ENCODE measurements at regions not wholly inside any gene's neighbourhood (a gene's known extent, or its start where the extent isn't known, plus 50 kb on each side); places are given as distances from the start of the nearest gene placed in this dataset.

DNA sequence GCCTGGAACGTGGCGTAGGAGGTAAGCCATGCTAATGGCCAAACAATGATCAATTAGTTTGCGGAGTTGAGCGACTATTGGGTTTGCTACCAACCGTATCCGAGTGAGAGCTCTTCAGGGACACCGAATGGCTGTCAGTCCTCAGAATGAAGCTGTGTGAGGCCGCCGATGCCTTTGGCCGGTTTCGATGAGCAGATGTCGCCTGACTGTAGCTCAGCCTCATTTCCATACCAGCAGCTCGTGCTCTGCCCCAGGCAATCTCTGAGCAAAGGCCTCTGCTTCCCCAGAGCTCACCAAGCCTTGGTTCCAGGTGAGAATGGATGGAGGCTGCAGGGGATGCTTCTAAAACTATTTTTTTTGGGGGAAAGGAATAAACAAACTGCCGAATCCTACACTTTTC is 111.7 kb upstream of the HS3ST4 start:
- Histone ChIP-seq H2BK20ac (ENCODE audit: low read length) (no peak overlapping the region), H4K8ac (ENCODE audit: extremely low read depth, insufficient read depth, low read length) (no peak overlapping the region), H2AFZ (ENCODE audit: low read length) (no peak overlapping the region; the same call in 1 of the 2 replicates), H3K36me3 (ENCODE audit: control insufficient read depth in 2 of 4, insufficient read depth in 4 of 4, low read length in 3 of 4) (no peaks in the 10 kb centered on the region; a peak in 1 of 8 replicates), H3K9ac (replicated peaks in 1 of 4; ENCODE audit: extremely low read depth in 1 of 4, low read depth in 3 of 4, low read length in 3 of 4) (no peak overlapping the region), H3K79me1 (ENCODE audit: low read depth, low read length) (no peaks in the 10 kb centered on the region), H4K20me1 (replicated peaks in 1 of 2; ENCODE audit: control insufficient read depth in 1 of 2, insufficient read depth in 2 of 2, low read length in 2 of 2) (no peaks in the 10 kb centered on the region), H3K18ac (ENCODE audit: extremely low read depth, low read length) (no peak overlapping the region), H3K4me3 (ENCODE audit: extremely low read depth in 1 of 4, insufficient read depth in 2 of 4, low read depth in 3 of 4, low read length in 4 of 4) (no peak overlapping the region), H4K5ac (ENCODE audit: insufficient read length, low read depth, low read length) (no peak overlapping the region), H3K14ac (ENCODE audit: insufficient read length) (no peak overlapping the region), H3K27ac (ENCODE audit: low read depth, low read length) (no peak overlapping the region), H3K56ac (replicated peaks; ENCODE audit: insufficient read length, low read depth, low read length) (no peak overlapping the region), H3K9me3 (ENCODE audit: insufficient read depth in 2 of 2, low read depth in 1 of 2, low read length in 1 of 2) (peaks cover 0 to 17% of the 10 kb centered on the region in 2 experiments; a peak in 2 of 4 replicates), H3K79me2 (ENCODE audit: control insufficient read depth in 1 of 2, insufficient read depth in 2 of 2, low read length in 2 of 2) (no peaks in the 10 kb centered on the region), H2BK5ac (ENCODE audit: low read depth, low read length) (no peak overlapping the region), H3K4ac (replicated peaks; ENCODE audit: insufficient read length, low read depth, low read length) (no peak overlapping the region), H2BK15ac (ENCODE audit: low read length) (no peak overlapping the region), H2BK12ac (ENCODE audit: low read depth, low read length) (no peak overlapping the region), H3K27me3 (replicated peaks in 1 of 4; ENCODE audit: control insufficient read depth in 3 of 4, extremely low read depth in 1 of 4, insufficient read depth in 3 of 4, low read length in 3 of 4) (no peaks in the 10 kb centered on the region), H2AK5ac (ENCODE audit: low read depth, low read length) (no peak overlapping the region), H4K91ac (replicated peaks; ENCODE audit: insufficient read length, low read length) (no peak overlapping the region), H3K23me2 (ENCODE audit: low read depth, low read length) (no peaks in the 10 kb centered on the region), H3K4me1 (replicated peaks in 1 of 4; ENCODE audit: control insufficient read depth in 3 of 4, insufficient read depth in 4 of 4, low read length in 3 of 4) (peaks cover 0 to 4% (median under 1%) of the 10 kb centered on the region in 4 experiments; a peak in 2 of 7 replicates), H2BK120ac (replicated peaks; ENCODE audit: low read depth, low read length) (no peak overlapping the region), H3K23ac (ENCODE audit: insufficient read length) (no peak overlapping the region), H3K4me2 (ENCODE audit: insufficient read depth in 1 of 2, low read depth in 2 of 2, low read length in 2 of 2) (no peak overlapping the region)
- ChIA-PET POLR2A (ENCODE audit: partially characterized antibody) (no interaction called here), CTCF (ENCODE audit: partially characterized antibody) (no interaction called here)
- no peak for FAIRE-seq
- 93% methylated on average over 14 of the region's 14 CpGs; no CpG with 5 or more reads in 1 of the 2 experiments for WGBS, 2 experiments (ENCODE audit: extremely low coverage in 1 of 2, insufficient coverage in 1 of 2, insufficient read length in 1 of 2, insufficient replicate concordance in 2 of 2, low coverage in 1 of 2, low lambda C conversion rate in 2 of 2, missing lambda C conversion rate in 1 of 2)
- DNase-seq (ENCODE audit: low read depth in 1 of 2, low spot score in 2 of 2) = no peak
- no peak for TF ChIP-seq NANOG (IDR thresholded peaks at IDR 0.05; ENCODE audit: insufficient read depth, low read depth, low read length, poor library complexity, severe bottlenecking)

All from H1 (cell line).